HG02852 (cell line): ENCODE measurements at regions not wholly inside any gene's neighbourhood (a gene's known extent, or its start where the extent isn't known, plus 50 kb on each side); places are given as distances from the start of the nearest gene placed in this dataset.

Experiments used
- ATAC-seq: cut with Tn5 transposase; IDR thresholded peaks from one replicate; pipeline ENCODE4 v1.9.1; 2021; ENCODE audit warnings: mild to moderate bottlenecking, moderate library complexity; ENCODE audit not compliant: unreplicated experiment

- ATAC-seq, result no peak
Observed at GRCh38 chr1:192022827-192023226, 135.4 kb upstream of the RGS18 start.

GRCh38 chr1:192024881-192025280 lies 133.4 kb upstream of the RGS18 start:
- no peak for ATAC-seq

- ATAC-seq, result no peak
Observed at GRCh38 chr1:192038567-192038966, 119.7 kb upstream of the RGS18 start.

GRCh38 chr1:192045131-192045530 lies 113.1 kb upstream of the RGS18 start:
- no peak for ATAC-seq

- no peak for ATAC-seq
Observed at GRCh38 chr1:192053531-192053971, 104.7 kb upstream of the RGS18 start.

GRCh38 chr1:192057766-192058165 lies 100.5 kb upstream of the RGS18 start:
- no peak for ATAC-seq

- no peak for ATAC-seq
Observed at GRCh38 chr1:192059407-192059806, 98.9 kb upstream of the RGS18 start.

- no peak for ATAC-seq
Observed at GRCh38 chr1:192061556-192061955, 96.7 kb upstream of the RGS18 start.

- no peak for ATAC-seq
Observed at GRCh38 chr1:192065087-192065486, 93.2 kb upstream of the RGS18 start.

GRCh38 chr1:192066202-192066601 lies 92.1 kb upstream of the RGS18 start:
- no peak for ATAC-seq

GRCh38 chr1:192067360-192067759 lies 90.9 kb upstream of the RGS18 start:
- no peak for ATAC-seq

- no peak for ATAC-seq
Observed at GRCh38 chr1:192070213-192070612, 88.0 kb upstream of the RGS18 start.

- no peak for ATAC-seq
Observed at GRCh38 chr1:192080684-192081083, 77.6 kb upstream of the RGS18 start.

- no peak for ATAC-seq
Observed at GRCh38 chr1:192081359-192081758, 76.9 kb upstream of the RGS18 start.

GRCh38 chr1:192086644-192087043 lies 71.6 kb upstream of the RGS18 start:
- no peak for ATAC-seq

GRCh38 chr1:192087334-192087733 lies 70.9 kb upstream of the RGS18 start:
- ATAC-seq, result no peak

- no peak for ATAC-seq
Observed at GRCh38 chr1:192088496-192088895, 69.8 kb upstream of the RGS18 start.

- no peak for ATAC-seq
Observed at GRCh38 chr1:192098001-192098400, 60.3 kb upstream of the RGS18 start.

- no peak for ATAC-seq
Observed at GRCh38 chr1:192099328-192099727, 58.9 kb upstream of the RGS18 start.

- no peak for ATAC-seq
Observed at GRCh38 chr1:192100686-192101468, 57.4 kb upstream of the RGS18 start.

- no peak for ATAC-seq
Observed at GRCh38 chr1:192104128-192104527, 54.1 kb upstream of the RGS18 start.

GRCh38 chr1:192104852-192105251 lies 53.4 kb upstream of the RGS18 start:
- ATAC-seq, result no peak

- no peak for ATAC-seq
Observed at GRCh38 chr1:192108161-192108560, 50.1 kb upstream of the RGS18 start.
